ENCODE measurements at regions not wholly inside any gene's neighbourhood (a gene's known extent, or its start where the extent isn't known, plus 50 kb on each side); places are given as distances from the start of the nearest gene placed in this dataset.

GRCh38 chr11:32526760-32527159 lies 56.9 kb upstream of the EIF3M start:
- ChIA-PET POLR2A (no interaction called here), CTCF (no interaction called here)
- WGBS (ENCODE audit: missing lambda C conversion rate), result 73% methylated on average over 4 of the region's 4 CpGs
- H3K4me2 ChIP-seq, result no peak overlapping the region
- no peak for DNase-seq (ENCODE audit: low read depth in 1 of 2, low spot score in 1 of 2)
- no peak overlapping the region for H3K4me3 ChIP-seq
- TF ChIP-seq CBX8 (IDR thresholded peaks at IDR 0.05) (no peak), BHLHE40 (IDR thresholded peaks at IDR 0.05; ENCODE audit: low read depth, low read length) (no peak), CEBPB (IDR thresholded peaks at IDR 0.05) (no peak), NFE2L2 (conservative IDR thresholded peaks at IDR 0.05; ENCODE audit: low read length) (no peak), RCOR1 (IDR thresholded peaks at IDR 0.05; ENCODE audit: low read depth, low read length) (no peak), RARB (CRISPR knock-in tag; IDR thresholded peaks at IDR 0.05) (no peak), MAZ (IDR thresholded peaks at IDR 0.05; ENCODE audit: borderline replicate concordance, low read depth, low read length) (no peak), CBX2 (IDR thresholded peaks at IDR 0.05; ENCODE audit: borderline replicate concordance, low read depth) (no peak), FOXS1 (CRISPR knock-in tag; IDR thresholded peaks at IDR 0.05) (no peak), RAD21 (conservative IDR thresholded peaks at IDR 0.05 in 1 of 2, IDR thresholded peaks at IDR 0.05 in 1 of 2) (no peak), SREBF2 (IDR thresholded peaks at IDR 0.05) (no peak)
- TF ChIP-seq, protein P1, sequence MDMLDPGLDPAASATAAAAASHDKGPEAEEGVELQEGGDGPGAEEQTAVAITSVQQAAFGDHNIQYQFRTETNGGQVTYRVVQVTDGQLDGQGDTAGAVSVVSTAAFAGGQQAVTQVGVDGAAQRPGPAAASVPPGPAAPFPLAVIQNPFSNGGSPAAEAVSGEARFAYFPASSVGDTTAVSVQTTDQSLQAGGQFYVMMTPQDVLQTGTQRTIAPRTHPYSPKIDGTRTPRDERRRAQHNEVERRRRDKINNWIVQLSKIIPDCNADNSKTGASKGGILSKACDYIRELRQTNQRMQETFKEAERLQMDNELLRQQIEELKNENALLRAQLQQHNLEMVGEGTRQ (IDR thresholded peaks at IDR 0.05), result no peak
- TF ChIP-seq, protein P2, sequence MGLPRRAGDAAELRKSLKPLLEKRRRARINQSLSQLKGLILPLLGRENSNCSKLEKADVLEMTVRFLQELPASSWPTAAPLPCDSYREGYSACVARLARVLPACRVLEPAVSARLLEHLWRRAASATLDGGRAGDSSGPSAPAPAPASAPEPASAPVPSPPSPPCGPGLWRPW (IDR thresholded peaks at IDR 0.05), result no peak
- TF ChIP-seq, protein P3, sequence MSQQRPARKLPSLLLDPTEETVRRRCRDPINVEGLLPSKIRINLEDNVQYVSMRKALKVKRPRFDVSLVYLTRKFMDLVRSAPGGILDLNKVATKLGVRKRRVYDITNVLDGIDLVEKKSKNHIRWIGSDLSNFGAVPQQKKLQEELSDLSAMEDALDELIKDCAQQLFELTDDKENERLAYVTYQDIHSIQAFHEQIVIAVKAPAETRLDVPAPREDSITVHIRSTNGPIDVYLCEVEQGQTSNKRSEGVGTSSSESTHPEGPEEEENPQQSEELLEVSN (IDR thresholded peaks at IDR 0.05; ENCODE audit: borderline replicate concordance, low read depth), result no peak
- ATAC-seq, result no peak
- no peak overlapping the region for H3K27ac ChIP-seq
- no peak for FAIRE-seq
- H3K9me3 ChIP-seq, result no peaks in the 10 kb centered on the region
- H3K4me1 ChIP-seq, result no peaks in the 10 kb centered on the region

- WGBS (ENCODE audit: missing lambda C conversion rate), result 54% methylated on average over 5 of the region's 5 CpGs
- no peak overlapping the region for H3K4me3 ChIP-seq
- no peak for FAIRE-seq
- no peak for DNase-seq (ENCODE audit: low read depth in 1 of 2, low spot score in 1 of 2)
- ChIA-PET CTCF (interaction anchor here (0.9 kb wide), 1 partner anchor 15 kb away, joined by 4 read pairs; no protein-coding TSS in a partner anchor), POLR2A (no interaction called here)
- ATAC-seq, result no peak; a peak in 2 of 6 replicates
- H3K9me3 ChIP-seq, result no peaks in the 10 kb centered on the region
- no peak for TF ChIP-seq ELK1 (IDR thresholded peaks at IDR 0.05; ENCODE audit: low read depth, low read length)
- TF ChIP-seq, protein P1 (IDR thresholded peaks at IDR 0.05), result no peak
- no peak for TF ChIP-seq BHLHE40 (IDR thresholded peaks at IDR 0.05; ENCODE audit: low read depth, low read length)
- TF ChIP-seq FOSL2 (IDR thresholded peaks at IDR 0.05), result no peak
- TF ChIP-seq FOSL2 (CRISPR knock-in tag; IDR thresholded peaks at IDR 0.05), result no peak
- no peak for TF ChIP-seq JUN (IDR thresholded peaks at IDR 0.05)
- no peak for TF ChIP-seq TP53 (CRISPR knock-in tag; IDR thresholded peaks at IDR 0.05)
- no peak for TF ChIP-seq RARB (CRISPR knock-in tag; IDR thresholded peaks at IDR 0.05)
- no peak for TF ChIP-seq NFE2L2 (conservative IDR thresholded peaks at IDR 0.05; ENCODE audit: low read length)
- TF ChIP-seq EHMT2 (IDR thresholded peaks at IDR 0.05; ENCODE audit: low read depth), result no peak
- TF ChIP-seq ZNF302 (CRISPR knock-in tag; IDR thresholded peaks at IDR 0.05), result no peak
- TF ChIP-seq HOXA7 (CRISPR knock-in tag; IDR thresholded peaks at IDR 0.05), result no peak
- TF ChIP-seq POLR2AphosphoS2 (conservative IDR thresholded peaks at IDR 0.05; ENCODE audit: low read length), result no peak
- TF ChIP-seq, protein P4, sequence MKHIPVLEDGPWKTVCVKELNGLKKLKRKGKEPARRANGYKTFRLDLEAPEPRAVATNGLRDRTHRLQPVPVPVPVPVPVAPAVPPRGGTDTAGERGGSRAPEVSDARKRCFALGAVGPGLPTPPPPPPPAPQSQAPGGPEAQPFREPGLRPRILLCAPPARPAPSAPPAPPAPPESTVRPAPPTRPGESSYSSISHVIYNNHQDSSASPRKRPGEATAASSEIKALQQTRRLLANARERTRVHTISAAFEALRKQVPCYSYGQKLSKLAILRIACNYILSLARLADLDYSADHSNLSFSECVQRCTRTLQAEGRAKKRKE (CRISPR knock-in tag; IDR thresholded peaks at IDR 0.05; ENCODE audit: low read depth), result no peak
- H3K27ac ChIP-seq, result no peak overlapping the region
- H3K4me2 ChIP-seq, result 0 out of 3 replicates have a peak overlapping the region, but pooled peaks have one; percentile 16
- no peaks in the 10 kb centered on the region for H3K4me1 ChIP-seq
Observed at GRCh38 chr11:32511926-32512325, 71.7 kb upstream of the EIF3M start.
